Neural cell (in vitro differentiated cells): ENCODE measurements at regions not wholly inside any gene's neighbourhood (a gene's known extent, or its start where the extent isn't known, plus 50 kb on each side); places are given as distances from the start of the nearest gene placed in this dataset.

ENCODE experiments used
- EZH2 ChIP-seq: fragments of 200-600, 300-800 bp; shearing (Covaris generic), sonication (generic); IDR thresholded peaks from 2 replicates; pipeline ENCODE4 v1.6.1; 2014; ENCODE audit warnings: antibody characterized with exemption, low read length, borderline replicate concordance, mild to moderate bottlenecking; ENCODE audit not compliant: insufficient read depth, poor library complexity, severe bottlenecking
- TAF1 ChIP-seq: IDR thresholded peaks from 2 replicates; pipeline ENCODE4 v1.6.1; 2012; ENCODE audit warnings: low read depth
- TF ChIP-seq, protein P1 (sequence below): fragments of 450-650 bp; IDR thresholded peaks from 2 replicates; pipeline ENCODE4 v1.5.1; 2014; ENCODE audit warnings: antibody characterized with exemption, mild to moderate bottlenecking, moderate library complexity; ENCODE audit not compliant: poor library complexity, severe bottlenecking

DNA sequence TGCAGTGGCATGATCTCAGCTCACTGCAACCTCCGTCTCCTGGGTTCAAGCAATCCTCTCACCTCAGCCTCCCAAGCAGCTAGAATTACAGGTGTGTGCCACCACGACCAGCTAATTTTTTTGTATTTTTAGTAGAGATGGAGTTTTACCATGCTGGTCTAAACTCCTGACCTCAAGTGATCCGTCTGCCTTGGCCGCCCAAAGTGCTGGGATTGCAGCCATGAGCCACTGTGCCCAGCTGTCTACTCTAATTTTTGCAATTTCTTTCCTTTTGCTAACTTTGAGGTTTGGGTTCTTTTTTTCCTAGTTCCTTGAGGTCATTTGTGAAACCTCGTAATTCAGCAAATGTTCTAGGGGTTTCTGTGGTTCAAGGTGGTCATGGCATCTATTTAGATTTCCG lies 63.7 kb upstream of the PRLR start:
- TF ChIP-seq, protein P1, sequence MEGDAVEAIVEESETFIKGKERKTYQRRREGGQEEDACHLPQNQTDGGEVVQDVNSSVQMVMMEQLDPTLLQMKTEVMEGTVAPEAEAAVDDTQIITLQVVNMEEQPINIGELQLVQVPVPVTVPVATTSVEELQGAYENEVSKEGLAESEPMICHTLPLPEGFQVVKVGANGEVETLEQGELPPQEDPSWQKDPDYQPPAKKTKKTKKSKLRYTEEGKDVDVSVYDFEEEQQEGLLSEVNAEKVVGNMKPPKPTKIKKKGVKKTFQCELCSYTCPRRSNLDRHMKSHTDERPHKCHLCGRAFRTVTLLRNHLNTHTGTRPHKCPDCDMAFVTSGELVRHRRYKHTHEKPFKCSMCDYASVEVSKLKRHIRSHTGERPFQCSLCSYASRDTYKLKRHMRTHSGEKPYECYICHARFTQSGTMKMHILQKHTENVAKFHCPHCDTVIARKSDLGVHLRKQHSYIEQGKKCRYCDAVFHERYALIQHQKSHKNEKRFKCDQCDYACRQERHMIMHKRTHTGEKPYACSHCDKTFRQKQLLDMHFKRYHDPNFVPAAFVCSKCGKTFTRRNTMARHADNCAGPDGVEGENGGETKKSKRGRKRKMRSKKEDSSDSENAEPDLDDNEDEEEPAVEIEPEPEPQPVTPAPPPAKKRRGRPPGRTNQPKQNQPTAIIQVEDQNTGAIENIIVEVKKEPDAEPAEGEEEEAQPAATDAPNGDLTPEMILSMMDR: no peak
- TF ChIP-seq EZH2 (no peak), TAF1 (no peak)
